ENCODE measurements at regions not wholly inside any gene's neighbourhood (a gene's known extent, or its start where the extent isn't known, plus 50 kb on each side); places are given as distances from the start of the nearest gene placed in this dataset.

- TF ChIP-seq ZNF513 (CRISPR knock-in tag; conservative IDR thresholded peaks at IDR 0.05) (no peak), HIC2 (CRISPR knock-in tag; IDR thresholded peaks at IDR 0.05; ENCODE audit: low read depth) (no peak)
Observed at GRCh38 chr9:18159254-18159653, 314.7 kb upstream of the ADAMTSL1 start (continued).

GRCh38 chr9:18163146-18163545 is 310.8 kb upstream of the ADAMTSL1 start:
- no peaks in the 10 kb centered on the region for H3K36me3 ChIP-seq (replicated peaks in 1 of 2; ENCODE audit: control insufficient read depth in 1 of 2, insufficient read depth in 2 of 2, low read length in 2 of 2)
- H3K9ac ChIP-seq (ENCODE audit: insufficient read depth, low read depth, low read length): no peak overlapping the region
- intact Hi-C loops (cut with micrococcal nuclease; ENCODE audit: unreplicated experiment) (no loop called here), in situ Hi-C loops (cut with HindIII; ENCODE audit: extremely low pct_ligation_motif_present, low pct_unique_long_range_greater_than_20kb) (no loop called here)
- H3K9me3 ChIP-seq (ENCODE audit: low read length): no peaks in the 10 kb centered on the region
- H3K4me2 ChIP-seq (ENCODE audit: low read depth, low read length): no peak overlapping the region
- 75% methylated on average over 1 of the region's 1 CpG for WGBS (ENCODE audit: low lambda C conversion rate)
- BruUV-seq (replicated peaks): no TSS peak
- DNase-seq (ENCODE audit: low spot score) (no peak), FAIRE-seq (no peak), ATAC-seq (no peak)
- no peaks in the 10 kb centered on the region for H3K4me1 ChIP-seq (ENCODE audit: insufficient read depth, low read length)
- H3K4me3 ChIP-seq (replicated peaks in 1 of 3; ENCODE audit: insufficient read depth in 1 of 3, low read depth in 2 of 3, low read length in 3 of 3): no peak overlapping the region
- H3K27me3 ChIP-seq (ENCODE audit: control insufficient read depth in 1 of 2, insufficient read depth in 2 of 2, low read length in 2 of 2): no peaks in the 10 kb centered on the region
- POLR2A ChIA-PET: no interaction called here
- CTCF ChIA-PET (ENCODE audit: low intra/inter-chr PET ratio, low total read pairs): no interaction called here
- no peaks in the 10 kb centered on the region for H3K79me2 ChIP-seq (ENCODE audit: insufficient read depth, low read length)
- TF ChIP-seq SSRP1 (CRISPR knock-in tag; IDR thresholded peaks at IDR 0.05) (no peak), TSC22D2 (CRISPR knock-in tag; IDR thresholded peaks at IDR 0.05; ENCODE audit: borderline replicate concordance) (no peak), ZNF17 (CRISPR knock-in tag; IDR thresholded peaks at IDR 0.05) (no peak), KDM6A (CRISPR knock-in tag; IDR thresholded peaks at IDR 0.05; ENCODE audit: low read depth) (no peak), NR2F6 (IDR thresholded peaks at IDR 0.05) (no peak), NR2F6 (CRISPR knock-in tag; IDR thresholded peaks at IDR 0.05) (no peak), FOXJ3 (CRISPR knock-in tag; IDR thresholded peaks at IDR 0.05; ENCODE audit: borderline replicate concordance) (no peak), TBP (CRISPR knock-in tag; IDR thresholded peaks at IDR 0.05) (no peak), ZNF225 (CRISPR knock-in tag; IDR thresholded peaks at IDR 0.05) (no peak), SMC3 (IDR thresholded peaks at IDR 0.05; ENCODE audit: low read length) (no peak), ZNF496 (CRISPR knock-in tag; IDR thresholded peaks at IDR 0.05; ENCODE audit: insufficient replicate concordance) (no peak), HBP1 (CRISPR knock-in tag; IDR thresholded peaks at IDR 0.05; ENCODE audit: low read depth) (no peak)
- H3K27ac ChIP-seq (ENCODE audit: extremely low read length, insufficient read depth, low read length): no peak overlapping the region
- no peak overlapping the region for H2AFZ ChIP-seq (ENCODE audit: low read length)
- H4K20me1 ChIP-seq (ENCODE audit: insufficient read depth, low read length): no peaks in the 10 kb centered on the region

All from HepG2 (cell line).